CD1c-positive myeloid dendritic cell (primary cell): ENCODE measurements at regions not wholly inside any gene's neighbourhood (a gene's known extent, or its start where the extent isn't known, plus 50 kb on each side); places are given as distances from the start of the nearest gene placed in this dataset.

Source experiments
- DNase-seq: peaks from one replicate; pipeline ENCODE4 v3.0.0-alpha.2; 2016; ENCODE audit errors: extremely low spot score

GRCh38 chr3:87175732-87176131 is 51.4 kb upstream of the CHMP2B start:
- DNase-seq: no peak

- peak; percentile 39 for DNase-seq
Observed at GRCh38 chr3:87173776-87174175, 53.3 kb upstream of the CHMP2B start.

- no peak for DNase-seq
Observed at GRCh38 chr3:87173071-87173470, 54.0 kb upstream of the CHMP2B start.

GRCh38 chr3:87167628-87168456 is 59.3 kb upstream of the CHMP2B start:
- DNase-seq: peak; percentile 52

- no peak for DNase-seq
Observed at GRCh38 chr3:87164245-87164644, 62.9 kb upstream of the CHMP2B start.

- DNase-seq: no peak
Observed at GRCh38 chr3:87161851-87162250, 65.3 kb upstream of the CHMP2B start.

- DNase-seq: no peak
Observed at GRCh38 chr3:87161417-87161816, 65.7 kb upstream of the CHMP2B start.

GRCh38 chr3:87161013-87161412 is 66.1 kb upstream of the CHMP2B start:
- no peak for DNase-seq

- DNase-seq: no peak
Observed at GRCh38 chr3:87158823-87159222, 68.3 kb upstream of the CHMP2B start.

- no peak for DNase-seq
Observed at GRCh38 chr3:87148020-87148419, 79.1 kb upstream of the CHMP2B start.

- DNase-seq: no peak
Observed at GRCh38 chr3:87147562-87147961, 79.5 kb upstream of the CHMP2B start.

- DNase-seq: no peak
Observed at GRCh38 chr3:87145553-87145952, 81.6 kb upstream of the CHMP2B start.

- DNase-seq: no peak
Observed at GRCh38 chr3:87136066-87136596, 91.0 kb upstream of the CHMP2B start.

GRCh38 chr3:87135412-87135811 is 91.7 kb upstream of the CHMP2B start:
- DNase-seq: no peak

- DNase-seq: no peak
Observed at GRCh38 chr3:87132801-87133200, 94.3 kb upstream of the CHMP2B start.

- DNase-seq: no peak
Observed at GRCh38 chr3:87128006-87128405, 99.1 kb upstream of the CHMP2B start.

GRCh38 chr3:87127281-87127680 is 99.8 kb upstream of the CHMP2B start:
- no peak for DNase-seq

- DNase-seq: no peak
Observed at GRCh38 chr3:87126321-87126720, 100.8 kb upstream of the CHMP2B start.

- no peak for DNase-seq
Observed at GRCh38 chr3:87125116-87125515, 102.0 kb upstream of the CHMP2B start.

GRCh38 chr3:87122766-87123165 is 104.3 kb upstream of the CHMP2B start:
- DNase-seq: no peak

- DNase-seq: no peak
Observed at GRCh38 chr3:87121856-87122255, 105.3 kb upstream of the CHMP2B start.

GRCh38 chr3:87120881-87121280 is 106.2 kb upstream of the CHMP2B start:
- DNase-seq: no peak

- no peak for DNase-seq
Observed at GRCh38 chr3:87120236-87120635, 106.9 kb upstream of the CHMP2B start.

GRCh38 chr3:87109465-87109864 is 117.6 kb upstream of the CHMP2B start:
- no peak for DNase-seq
